ENCODE measurements at regions not wholly inside any gene's neighbourhood (a gene's known extent, or its start where the extent isn't known, plus 50 kb on each side); places are given as distances from the start of the nearest gene placed in this dataset.

GRCh38 chr2:150693556-150693955 lies 206.1 kb upstream of the RND3 start:
- TF ChIP-seq ZFP30 (CRISPR knock-in tag; IDR thresholded peaks at IDR 0.05) (no peak), OSR1 (CRISPR knock-in tag; IDR thresholded peaks at IDR 0.05) (no peak), CREB5 (CRISPR knock-in tag; IDR thresholded peaks at IDR 0.05; ENCODE audit: low read depth) (no peak), ZC3H10 (CRISPR knock-in tag; IDR thresholded peaks at IDR 0.05) (no peak)
